Epithelial cell of esophagus (primary cell): ENCODE measurements at regions not wholly inside any gene's neighbourhood (a gene's known extent, or its start where the extent isn't known, plus 50 kb on each side); places are given as distances from the start of the nearest gene placed in this dataset.
A peak's percentile ranks its signal among the peaks of the same experiment; 100 is the strongest.

Source experiments
- DNase-seq: peaks from one replicate; pipeline ENCODE4 v3.0.0; 2010; ENCODE audit warnings: low read depth
- H3K4me3 ChIP-seq: 2 replicates; pipeline ENCODE4 v1.5.1; 2011; ENCODE audit warnings: mild to moderate bottlenecking, low read length, control low read depth
- CTCF ChIP-seq: IDR thresholded peaks from 2 replicates; pipeline ENCODE4 v1.5.1; 2011; ENCODE audit warnings: low read depth, mild to moderate bottlenecking, low read length, control low read depth, inconsistent platforms; ENCODE audit not compliant: insufficient read depth; ENCODE audit errors: missing control alignments

- H3K4me3 ChIP-seq = no peak overlapping the region
- no peak for DNase-seq
- TF ChIP-seq CTCF = no peak
Measured at GRCh38 chr4:83724485-83725335, 188.8 kb downstream of the GPAT3 start.

- no peak for TF ChIP-seq CTCF
- no peak for DNase-seq
- no peak overlapping the region for H3K4me3 ChIP-seq
Measured at GRCh38 chr4:83723609-83724008, 187.7 kb downstream of the GPAT3 start.

- DNase-seq = no peak
- no peak overlapping the region for H3K4me3 ChIP-seq
- no peak for TF ChIP-seq CTCF
Measured at GRCh38 chr4:83722730-83723269, 186.9 kb downstream of the GPAT3 start.

GRCh38 chr4:83716874-83717273, 181.0 kb downstream of the GPAT3 start:
- no peak for TF ChIP-seq CTCF
- no peak overlapping the region for H3K4me3 ChIP-seq
- peak; percentile 4 for DNase-seq

GRCh38 chr4:83712890-83713289, 177.0 kb downstream of the GPAT3 start:
- no peak overlapping the region for H3K4me3 ChIP-seq
- DNase-seq = no peak
- TF ChIP-seq CTCF = no peak

GRCh38 chr4:83709627-83710026, 173.7 kb downstream of the GPAT3 start:
- no peak for DNase-seq
- no peak overlapping the region for H3K4me3 ChIP-seq
- no peak for TF ChIP-seq CTCF
